ENCODE measurements at regions not wholly inside any gene's neighbourhood (a gene's known extent, or its start where the extent isn't known, plus 50 kb on each side); places are given as distances from the start of the nearest gene placed in this dataset.
"Not testable (repeated sequence)": the region's sequence is repeated elsewhere in the genome, so short reads cannot be mapped to it uniquely, and the experiment has no call there.

DNA sequence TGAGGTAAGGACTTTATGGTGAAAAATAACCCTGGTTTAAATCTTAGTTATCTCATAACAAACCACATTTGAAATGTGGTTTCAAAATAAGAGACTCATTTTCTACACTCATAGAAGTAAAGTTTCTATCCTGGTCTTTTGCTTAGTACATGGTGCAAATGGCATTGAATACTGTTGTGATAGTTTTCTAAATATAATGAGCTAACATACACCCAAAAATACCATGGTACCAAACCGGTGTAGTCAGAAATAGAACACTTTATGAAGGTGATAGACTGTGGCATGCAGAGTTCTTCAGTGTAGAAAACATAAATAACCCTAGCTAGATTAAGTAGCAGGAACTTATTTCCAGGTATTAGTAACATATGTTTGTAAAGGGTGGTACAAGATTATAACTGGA, 629.4 kb downstream of the PLOD2 start:
- DNase-seq (ENCODE audit: low read depth in 2 of 2): no peak

DNA sequence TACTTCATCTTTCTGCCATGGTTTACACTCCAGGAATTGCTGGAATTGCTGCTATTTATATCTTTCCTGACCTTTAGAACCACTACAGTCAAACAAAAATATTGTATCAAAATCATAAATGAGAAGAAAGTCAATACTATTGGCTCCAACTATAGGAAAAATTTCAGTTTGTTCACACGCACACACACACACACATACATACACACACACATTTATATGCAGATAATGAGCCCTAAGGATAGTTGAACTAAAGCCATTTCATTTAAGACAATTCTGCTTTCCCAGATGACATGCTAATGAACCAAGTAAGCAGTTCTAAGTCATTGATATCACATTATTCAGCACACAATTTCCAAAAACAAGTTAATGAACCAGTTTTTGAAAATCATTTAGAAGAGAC, 627.3 kb downstream of the PLOD2 start:
- DNase-seq (ENCODE audit: low read depth in 2 of 2): no peak

DNA sequence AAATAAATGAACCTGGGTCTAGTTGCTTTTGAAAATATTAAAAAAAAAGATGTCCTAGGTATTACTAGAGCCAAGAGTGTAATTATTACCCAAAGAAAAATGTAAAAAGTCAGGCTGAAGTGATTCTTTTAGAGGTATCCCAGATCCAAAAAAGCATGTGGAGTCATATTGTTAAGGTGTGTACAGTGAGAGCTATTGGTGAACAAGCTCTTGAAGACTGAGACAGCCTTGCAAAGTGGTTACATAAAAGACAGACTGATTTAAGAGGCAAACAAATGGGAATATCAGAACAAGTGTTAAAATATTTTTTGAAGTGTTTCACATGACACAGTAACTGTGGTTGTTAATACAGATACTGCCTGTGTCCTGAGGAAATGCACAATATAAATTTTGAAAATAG, 624.5 kb downstream of the PLOD2 start:
- no peak for DNase-seq (ENCODE audit: low read depth in 2 of 2)

DNA sequence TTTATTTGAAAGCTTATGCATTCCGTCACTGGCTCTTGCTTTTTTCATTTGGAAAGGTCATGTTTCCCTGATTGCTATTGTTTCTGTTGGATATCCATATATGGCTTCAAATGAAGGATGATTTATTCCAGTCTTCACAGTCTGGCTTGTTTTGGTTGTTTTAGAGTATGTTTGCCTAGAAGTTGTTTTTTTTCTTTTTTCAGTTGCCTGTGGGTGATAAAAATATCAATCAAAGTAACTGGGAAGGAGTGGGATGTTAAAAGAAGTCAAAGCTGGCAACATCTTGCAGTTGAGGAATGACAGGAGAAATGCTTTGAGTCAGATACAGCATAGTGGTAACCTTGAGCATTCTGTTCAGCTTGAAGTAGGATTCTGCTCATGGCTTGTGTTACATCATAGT, 610.5 kb downstream of the PLOD2 start:
- no peak for DNase-seq (ENCODE audit: low read depth in 2 of 2)

DNA sequence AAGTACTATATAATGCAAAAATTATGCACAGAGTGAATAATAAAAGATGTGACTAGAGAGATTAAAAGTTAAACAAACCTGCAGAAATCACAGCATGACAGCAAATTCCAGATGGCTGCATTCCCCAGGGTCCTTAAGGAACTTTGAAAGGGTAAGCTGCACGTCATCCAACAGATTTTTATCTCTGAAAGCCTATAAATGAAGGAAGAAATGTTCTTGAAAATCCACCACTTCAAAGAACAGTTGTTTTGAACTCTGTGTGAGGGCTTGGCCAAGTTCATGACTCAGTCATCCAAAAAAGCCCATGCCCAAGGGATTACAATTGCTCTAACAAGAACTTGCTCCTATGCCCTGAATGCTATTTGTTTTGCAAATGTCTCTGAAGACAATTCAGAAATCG, 603.6 kb downstream of the PLOD2 start:
- no peak for DNase-seq (ENCODE audit: low read depth in 2 of 2)

DNA sequence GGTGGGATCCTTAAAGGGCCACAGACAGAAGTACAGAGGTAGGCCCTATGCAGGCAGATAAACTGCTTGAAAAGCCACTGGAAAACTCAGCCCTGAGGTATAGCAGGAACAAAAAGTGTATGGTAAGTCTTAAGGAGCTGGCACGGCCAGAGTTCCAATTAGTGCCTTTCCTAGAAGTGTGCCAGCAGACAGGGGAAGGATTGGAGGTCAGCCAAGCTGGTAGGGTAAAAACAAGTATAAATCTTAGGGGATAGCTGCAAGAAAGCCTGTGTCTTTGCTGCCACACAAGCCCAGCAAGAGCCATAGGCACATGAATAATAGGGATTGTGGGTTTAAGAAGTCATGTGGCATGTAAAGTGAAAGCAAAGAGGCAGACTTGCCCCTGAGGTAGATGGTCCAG, 582.5 kb downstream of the PLOD2 start:
- no peak for DNase-seq (ENCODE audit: low read depth in 2 of 2)

DNA sequence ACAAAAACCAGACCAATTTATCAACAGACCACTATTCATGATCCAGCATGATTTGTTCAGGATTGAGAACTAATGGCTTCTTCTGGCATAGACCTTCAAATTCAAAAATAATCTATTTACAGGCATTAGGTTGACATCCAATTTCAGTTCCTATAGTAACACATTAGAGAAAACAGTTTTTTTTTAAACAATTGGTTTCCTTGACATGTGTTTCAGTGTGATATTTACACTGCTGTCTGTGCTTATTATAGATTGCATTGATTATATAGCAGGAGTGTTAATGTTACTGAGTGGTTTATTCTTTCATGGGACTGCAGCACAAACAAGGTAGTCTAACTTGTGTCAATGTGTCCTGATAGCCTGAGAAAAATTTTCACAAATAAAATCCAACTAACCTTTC, 579.3 kb downstream of the PLOD2 start:
- DNase-seq (ENCODE audit: low read depth in 2 of 2): no peak

DNA sequence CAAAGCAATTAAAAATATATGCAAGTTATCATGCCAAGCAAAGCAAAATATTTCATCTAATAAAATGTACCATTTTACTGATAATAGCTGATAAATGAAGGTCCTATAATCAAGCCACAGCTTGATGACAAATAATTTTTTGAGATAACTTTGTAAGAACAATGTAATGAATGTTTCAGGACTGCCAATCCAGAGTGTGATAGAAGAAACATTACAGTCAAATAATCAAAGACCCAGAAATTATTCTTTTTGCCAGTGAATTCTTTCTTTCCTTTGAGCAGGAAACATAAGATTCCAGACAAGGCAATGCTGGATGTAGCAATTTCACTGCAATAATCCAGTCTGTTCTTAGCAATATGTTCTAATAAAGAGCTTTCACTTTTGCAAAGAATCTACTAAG, 556.1 kb downstream of the PLOD2 start:
- no peak for DNase-seq (ENCODE audit: low read depth in 2 of 2)

DNA sequence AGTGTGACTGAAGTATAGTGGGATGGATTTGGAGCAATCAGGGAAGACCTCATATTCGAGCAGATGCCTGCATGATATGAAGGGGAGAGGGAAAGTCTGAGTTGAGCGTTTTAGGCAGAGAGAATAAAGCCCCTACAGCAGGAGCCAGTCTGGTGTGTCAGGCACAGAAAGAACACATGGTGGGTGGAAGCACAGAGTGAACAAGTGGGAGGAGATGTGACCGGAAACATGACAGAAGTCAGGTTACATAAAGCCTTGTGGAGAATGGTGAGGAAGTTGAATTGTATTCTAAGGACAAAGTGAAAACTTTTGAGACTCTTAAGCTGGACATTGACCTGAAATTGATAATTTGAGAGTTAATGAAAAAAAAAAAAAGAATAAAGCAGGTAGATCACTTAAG, 541.0 kb downstream of the PLOD2 start:
- no peak for DNase-seq (ENCODE audit: low read depth in 2 of 2)

DNA sequence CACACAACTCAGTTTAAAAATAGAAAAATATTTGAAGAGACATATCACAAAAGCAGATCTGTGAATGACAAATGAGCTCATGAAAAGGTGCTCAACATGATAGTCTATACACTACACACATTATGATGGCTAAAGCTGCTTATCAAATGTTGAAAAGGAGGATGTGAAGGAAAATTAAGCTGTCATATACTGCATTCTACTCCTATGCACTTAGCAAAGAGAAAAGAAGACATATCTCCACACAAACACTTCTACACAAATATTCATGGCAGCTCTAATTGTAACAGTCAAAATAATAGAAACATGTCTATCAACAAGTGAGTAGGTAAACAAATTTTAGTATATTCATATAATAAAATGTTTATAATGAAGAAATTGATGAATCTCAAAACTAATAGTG, 540.5 kb downstream of the PLOD2 start:
- no peak for DNase-seq (ENCODE audit: low read depth in 2 of 2)

DNA sequence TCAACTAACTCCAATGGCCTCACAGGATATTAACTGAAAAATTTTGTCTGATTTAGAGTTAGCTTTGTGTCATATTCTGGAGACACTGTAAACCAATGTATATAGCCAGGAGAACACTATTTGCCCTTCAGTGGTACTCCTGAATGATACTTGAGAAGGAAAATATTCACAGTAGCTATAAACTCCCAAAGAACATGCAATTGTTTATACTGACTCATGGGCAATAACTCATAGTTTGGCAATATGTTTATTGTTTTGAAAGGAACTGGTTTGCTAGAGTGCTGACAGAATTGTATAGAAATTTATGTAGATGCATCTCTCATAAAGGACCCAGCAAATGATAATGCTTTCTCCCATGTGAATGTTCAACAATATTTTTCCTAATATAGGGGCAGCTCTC, 537.6 kb downstream of the PLOD2 start:
- DNase-seq (ENCODE audit: low read depth in 2 of 2): no peak

DNA sequence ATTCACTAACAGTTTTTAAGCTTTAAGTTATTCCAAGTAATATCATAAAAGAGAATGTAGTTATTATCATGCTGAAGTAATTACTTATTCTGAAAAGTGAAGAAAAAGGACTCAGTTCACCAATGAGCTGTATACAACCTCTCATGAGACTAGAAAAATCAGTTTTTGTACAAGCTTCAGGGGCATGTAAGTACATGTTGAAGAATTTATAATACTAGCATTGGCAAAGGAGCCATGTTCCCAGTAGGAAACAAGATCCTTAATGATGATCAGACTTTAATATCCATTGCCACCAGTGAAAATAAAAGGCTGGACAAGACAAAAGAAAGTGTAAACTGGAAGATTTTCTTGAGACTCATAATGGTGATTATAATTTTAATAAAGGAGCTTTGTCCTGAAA, 532.8 kb downstream of the PLOD2 start:
- no peak for DNase-seq (ENCODE audit: low read depth in 2 of 2)

DNA sequence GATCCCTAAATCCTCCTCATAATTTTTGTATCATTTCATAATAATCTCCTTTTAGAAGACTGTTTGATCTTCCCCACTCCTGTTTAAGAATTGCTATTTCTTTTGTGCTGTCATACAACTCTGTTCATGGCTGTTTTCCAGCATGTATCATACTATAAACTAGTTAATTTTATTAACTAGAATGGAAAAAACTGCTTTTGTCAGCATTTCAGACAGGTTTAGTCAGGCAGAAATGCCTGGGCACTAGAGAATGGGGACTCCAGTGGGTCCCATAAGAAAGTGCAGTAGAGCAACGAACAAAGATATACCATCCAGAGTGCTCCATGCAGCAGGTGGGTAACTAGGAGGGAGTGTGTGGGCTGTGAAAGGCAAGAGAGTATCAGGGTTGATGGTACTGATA, 523.9 kb downstream of the PLOD2 start:
- DNase-seq (ENCODE audit: low read depth in 2 of 2): no peak

DNA sequence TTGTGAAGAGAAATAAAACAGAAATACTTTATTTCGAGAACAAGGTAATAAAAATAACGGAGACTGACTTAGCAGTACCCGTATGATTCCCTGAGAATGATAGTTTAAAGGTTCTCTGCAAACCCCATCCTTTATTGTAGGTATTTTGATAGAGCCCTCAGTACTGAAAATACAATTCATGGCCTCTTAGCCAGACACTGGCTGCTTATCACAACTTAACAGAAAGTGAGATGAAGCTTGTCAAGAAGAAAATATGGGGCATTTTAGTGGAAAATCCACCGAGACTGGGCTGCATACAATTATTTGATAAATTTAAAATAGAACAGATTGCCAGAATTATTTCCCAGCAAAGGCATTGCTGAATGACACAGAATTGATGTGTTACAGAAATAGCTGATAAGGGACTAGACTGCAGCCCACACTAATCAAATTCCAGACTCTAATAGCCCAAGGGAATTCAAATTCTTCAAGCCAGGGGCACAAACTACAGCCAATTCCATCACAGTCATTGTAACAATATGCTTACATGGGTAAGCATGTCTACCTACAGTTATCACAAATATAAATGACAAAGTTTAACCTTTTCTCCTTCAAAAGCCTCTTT, 521.9 kb downstream of the PLOD2 start:
- DNase-seq (ENCODE audit: low read depth in 2 of 2): no peak

DNA sequence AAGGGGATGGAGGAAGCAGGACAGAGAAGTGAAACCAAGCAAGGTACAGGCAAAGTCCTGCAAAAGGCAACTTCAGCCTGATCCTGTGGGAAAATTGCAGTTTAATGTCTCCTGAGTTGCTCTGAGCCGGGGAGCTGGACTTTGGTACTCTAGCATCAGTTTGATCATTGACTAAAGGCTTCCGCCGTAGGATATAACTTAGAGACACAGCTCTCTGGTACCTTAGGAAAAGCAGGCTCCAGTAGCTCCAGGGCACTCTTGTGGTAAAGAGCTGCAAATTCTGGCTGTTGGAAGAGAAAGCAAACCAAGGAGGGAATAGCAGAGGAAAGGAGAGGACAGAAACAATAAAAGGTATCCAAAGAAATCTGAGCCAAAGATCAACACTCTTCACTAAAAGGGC, 521.1 kb downstream of the PLOD2 start:
- DNase-seq (ENCODE audit: low read depth in 2 of 2): no peak

DNA sequence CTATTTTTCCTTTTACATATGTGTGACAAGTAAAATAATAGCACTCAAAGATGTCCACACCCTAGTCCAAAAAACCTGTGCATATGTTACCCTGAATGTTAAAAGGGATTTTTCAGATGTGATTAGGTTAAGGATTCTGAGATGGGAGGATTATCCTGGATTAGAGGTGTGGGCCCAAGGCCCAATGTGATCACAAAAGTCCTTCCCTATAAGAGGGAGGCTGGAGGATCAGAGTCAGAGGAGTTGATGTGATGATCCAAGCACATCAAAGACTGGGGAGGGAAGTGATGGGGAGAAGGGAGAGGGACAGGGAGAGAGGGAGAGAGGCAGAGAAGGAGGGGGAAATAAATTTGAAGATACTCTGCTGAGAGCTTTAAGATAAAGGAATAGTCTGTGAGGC, 512.6 kb downstream of the PLOD2 start:
- DNase-seq (ENCODE audit: low read depth in 2 of 2): no peak

DNA sequence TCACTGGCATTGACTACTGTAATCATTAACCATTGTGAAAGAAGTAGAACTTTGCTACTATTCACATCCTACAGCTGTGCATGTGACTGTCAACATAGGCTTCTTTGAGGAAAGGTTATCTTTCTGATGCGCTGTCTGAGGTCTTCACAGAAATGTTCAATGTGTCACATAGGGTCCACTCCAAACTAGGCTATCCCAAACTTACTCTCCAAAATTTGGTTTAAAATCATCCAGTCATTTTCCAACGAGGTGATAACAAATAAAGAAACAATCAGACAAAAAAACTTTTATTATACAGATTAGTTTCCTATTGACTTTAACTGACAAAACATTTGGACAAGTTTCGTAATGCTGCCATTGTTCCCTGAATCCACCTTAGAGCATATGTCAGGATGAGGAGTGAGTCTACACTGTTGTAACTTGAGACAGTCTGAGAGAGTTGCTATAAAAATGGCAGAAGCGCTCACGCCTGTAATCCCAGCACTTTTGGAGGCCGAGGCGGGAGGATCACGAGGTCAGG, 511.6 kb downstream of the PLOD2 start:
- no peak for DNase-seq (ENCODE audit: low read depth in 2 of 2)

DNA sequence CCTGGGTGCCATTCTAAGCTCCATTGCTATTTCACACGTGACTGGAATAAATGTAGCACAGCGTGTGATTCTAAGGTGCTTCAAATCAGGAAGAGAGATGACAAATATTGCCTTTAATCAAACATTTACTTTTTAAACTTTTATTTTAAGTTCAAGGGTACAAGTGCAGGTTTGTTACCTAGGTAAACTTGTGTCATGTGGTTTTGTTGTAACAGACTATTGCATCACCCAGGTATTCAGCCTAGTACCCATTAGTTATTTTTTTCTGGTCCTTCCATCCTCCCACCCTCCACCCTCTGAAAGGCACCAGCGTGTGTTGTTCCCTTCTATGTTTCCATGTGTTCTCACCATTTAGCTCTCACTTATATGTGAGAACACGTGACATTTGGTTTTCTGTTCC, 510.8 kb downstream of the PLOD2 start:
- no peak for DNase-seq (ENCODE audit: low read depth in 2 of 2)

DNA sequence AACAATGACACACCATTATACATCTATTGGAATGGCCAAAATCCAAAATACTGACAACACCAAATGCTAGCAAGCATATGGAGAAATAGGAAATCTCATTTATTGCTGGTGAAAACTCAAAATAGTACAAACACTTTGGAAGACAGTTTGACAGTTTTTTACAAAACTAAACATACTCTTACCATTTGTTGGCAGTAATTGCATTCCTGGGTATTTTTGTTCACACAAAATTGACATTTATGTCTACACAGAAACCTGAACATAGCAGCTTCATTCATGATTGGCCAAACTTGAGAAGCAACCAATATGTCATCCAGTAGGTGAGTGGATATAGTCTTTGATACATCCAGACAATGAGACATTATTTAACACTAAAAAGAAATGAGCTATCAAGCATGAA, 489.9 kb downstream of the PLOD2 start:
- DNase-seq (ENCODE audit: low read depth in 2 of 2): no peak

DNA sequence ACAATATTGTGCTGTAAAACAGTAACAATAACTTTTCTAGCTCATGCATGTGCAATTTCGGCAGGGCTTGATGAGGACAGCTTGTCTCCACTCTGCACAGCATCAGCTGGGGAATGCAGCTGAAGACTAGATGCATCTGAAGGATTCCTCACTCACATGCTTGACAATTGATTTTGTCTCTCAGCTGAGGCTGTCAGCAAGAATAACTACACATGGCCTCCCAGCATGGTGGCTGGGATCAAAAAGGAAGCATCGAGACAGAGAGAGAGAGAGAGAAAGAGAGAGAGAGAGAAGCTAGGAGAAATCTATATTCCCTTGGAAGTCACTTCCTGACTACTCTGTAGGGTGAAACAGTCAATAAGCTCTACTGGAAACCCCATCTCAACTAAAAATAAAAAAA, 487.1 kb downstream of the PLOD2 start:
- no peak for DNase-seq (ENCODE audit: low read depth in 2 of 2)

DNA sequence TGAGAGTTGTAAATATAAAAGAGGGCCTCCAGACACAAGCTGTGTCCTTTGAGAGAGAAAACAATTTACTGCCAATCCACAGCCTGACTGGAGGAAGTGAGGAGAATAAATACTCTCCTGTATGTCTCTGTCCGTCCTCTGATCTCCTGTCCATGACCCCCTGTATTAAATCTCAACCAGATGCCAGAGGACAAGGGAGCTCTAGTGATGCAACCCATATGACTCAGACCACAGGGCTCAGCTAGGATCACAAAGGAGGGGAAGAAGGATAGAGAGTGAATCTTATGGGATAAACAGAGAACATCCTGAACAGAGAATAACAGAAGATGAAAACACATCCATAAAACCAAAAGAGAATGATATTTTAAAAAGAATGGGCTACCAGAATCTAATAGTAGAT, 482.6 kb downstream of the PLOD2 start:
- DNase-seq (ENCODE audit: low read depth in 2 of 2): no peak

DNA sequence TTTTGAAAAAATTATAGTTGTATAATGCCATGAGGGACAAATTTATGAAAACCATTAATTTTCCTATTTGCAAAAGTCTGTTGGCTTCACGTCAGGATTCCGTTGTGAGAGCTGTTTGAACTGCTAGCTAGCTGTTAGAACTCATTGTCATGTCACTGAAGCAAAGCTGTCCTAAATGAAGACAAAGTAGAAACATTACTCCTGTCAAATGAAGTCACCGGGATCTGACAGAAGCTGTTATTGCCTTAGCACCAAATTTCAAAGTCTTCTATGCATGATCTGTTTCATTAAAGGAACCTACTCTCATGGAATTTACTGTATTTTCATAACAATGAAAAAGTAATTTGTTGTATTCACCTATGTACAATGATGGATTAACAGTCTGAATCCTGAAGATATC, 479.8 kb downstream of the PLOD2 start:
- DNase-seq (ENCODE audit: low read depth in 2 of 2): no peak

DNA sequence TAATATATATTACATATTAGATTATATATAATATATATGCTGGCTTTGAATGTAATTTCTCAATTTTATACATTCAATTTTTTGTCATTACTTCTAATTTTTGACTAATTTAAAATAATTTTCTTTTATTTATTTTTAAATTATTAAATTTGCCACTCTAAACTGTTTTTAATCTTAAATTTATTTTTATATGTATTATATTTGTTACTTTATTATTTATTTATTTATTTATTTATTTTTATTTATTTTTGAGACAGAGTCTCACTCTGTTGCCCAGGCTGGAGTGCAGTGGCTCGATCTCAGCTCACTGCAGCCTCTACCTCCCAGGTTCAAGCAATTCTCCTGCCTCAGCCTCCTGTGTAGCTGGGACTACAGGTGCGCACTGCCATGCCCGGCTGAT, 473.0 kb downstream of the PLOD2 start:
- not testable (repeated sequence) for DNase-seq (ENCODE audit: low read depth in 2 of 2)

DNA sequence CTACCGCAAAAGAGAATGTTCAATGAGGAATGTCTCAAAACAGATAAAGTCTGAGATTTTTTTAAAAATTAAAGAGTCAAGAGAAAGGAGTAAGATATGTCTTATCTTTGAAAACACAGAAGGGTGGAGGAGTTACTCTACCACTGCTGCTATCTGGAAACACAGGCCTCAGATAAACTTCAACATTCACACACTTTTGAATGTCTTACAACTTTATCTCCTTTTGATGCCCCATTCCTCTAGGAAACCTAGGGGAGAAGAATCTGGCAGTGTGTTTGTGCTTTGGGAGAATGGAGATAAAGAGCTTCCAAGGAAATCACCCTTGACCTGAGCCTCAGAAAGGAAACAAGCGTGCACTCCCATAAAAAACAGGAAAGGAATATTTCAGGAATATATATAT, 468.2 kb downstream of the PLOD2 start:
- no peak for DNase-seq (ENCODE audit: low read depth in 2 of 2)

DNA sequence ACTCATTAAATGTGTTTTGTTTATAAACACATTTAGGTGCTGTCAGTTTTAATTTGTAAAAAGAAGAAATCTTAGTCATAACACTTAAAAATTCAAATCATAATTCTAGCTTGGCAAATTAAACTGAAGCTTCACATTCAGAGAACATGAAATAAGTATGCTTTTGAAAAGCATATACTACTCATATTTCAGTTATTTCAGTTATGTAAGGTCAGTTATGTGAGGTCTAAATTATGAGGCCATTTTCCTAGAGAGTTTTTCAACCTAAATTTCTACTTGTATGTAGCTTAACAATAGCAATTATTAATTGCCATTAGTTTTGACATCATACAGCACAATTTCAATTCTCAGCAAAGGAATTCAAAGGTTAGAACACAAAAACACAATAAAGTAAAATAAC, 465.0 kb downstream of the PLOD2 start:
- DNase-seq (ENCODE audit: low read depth in 2 of 2): no peak

Data from stimulated activated CD4-positive, alpha-beta T cell treated with anti-CD3 and anti-CD28 coated beads, Interleukin-4, amount 100 ng/mL, for 48 hours (primary cell).